Keratinocyte (primary cell): ENCODE measurements at regions not wholly inside any gene's neighbourhood (a gene's known extent, or its start where the extent isn't known, plus 50 kb on each side); places are given as distances from the start of the nearest gene placed in this dataset.

Experiments
- DNase-seq: peaks from one replicate; pipeline ENCODE4 v3.0.0-alpha.2; 2011; ENCODE audit warnings: low read depth, missing footprints, low spot score
- FAIRE-seq: peaks from 2 replicates; lab custom pipeline; 2011; peaks lifted over from hg19 to GRCh38; lab: Jason Lieb, UNC
- H2AFZ ChIP-seq: 2 replicates; pipeline ENCODE4 v1.6.0; 2012; ENCODE audit warnings: low read length, control low read depth, inconsistent platforms; ENCODE audit not compliant: control insufficient read depth
- H3K27ac ChIP-seq: 2 replicates; pipeline ENCODE4 v1.5.1; 2011; ENCODE audit warnings: low read length; ENCODE audit not compliant: control insufficient read depth, insufficient read depth
- H3K27me3 ChIP-seq: 3 replicates; pipeline ENCODE4 v1.6.0; 2011; ENCODE audit warnings: low read length; ENCODE audit not compliant: control insufficient read depth, insufficient read depth; ENCODE audit errors: extremely low read depth
- H3K36me3 ChIP-seq, 2 experiments: 2 replicates in 1 of 2; 3 replicates in 1 of 2; pipeline ENCODE4 v1.5.1; 2011; ENCODE audit warnings: low read length in 2 of 2, mild to moderate bottlenecking in 1 of 2; ENCODE audit not compliant: control insufficient read depth in 2 of 2, insufficient read depth in 2 of 2; ENCODE audit errors: extremely low read depth in 1 of 2
- H3K4me1 ChIP-seq: 3 replicates; pipeline ENCODE4 v1.5.1; 2011; ENCODE audit warnings: low read length; ENCODE audit not compliant: control insufficient read depth, insufficient read depth; ENCODE audit errors: extremely low read depth
- H3K4me2 ChIP-seq: 3 replicates; pipeline ENCODE4 v1.6.0; 2011; ENCODE audit warnings: low read depth, low read length; ENCODE audit not compliant: control insufficient read depth, insufficient read depth; ENCODE audit errors: extremely low read depth
- H3K4me3 ChIP-seq, 3 experiments: fragments of 200-600 bp in 1 of 3; sonication (generic) in 1 of 3; 2 replicates in 2 of 3; 3 replicates in 1 of 3; pipeline ENCODE4 v1.5.1; 2011 to 2016; ENCODE audit warnings: low read length in 3 of 3, mild to moderate bottlenecking in 3 of 3, control low read depth in 2 of 3, inconsistent platforms in 1 of 3, low read depth in 1 of 3, mixed read lengths in 1 of 3, mixed run types in 1 of 3, moderate library complexity in 1 of 3; ENCODE audit not compliant: control insufficient read depth in 2 of 3, insufficient read depth in 2 of 3; ENCODE audit errors: extremely low read depth in 1 of 3
- H3K79me2 ChIP-seq: 2 replicates; pipeline ENCODE4 v1.6.0; 2012; ENCODE audit warnings: low read length; ENCODE audit not compliant: control insufficient read depth, insufficient read depth
- H3K9ac ChIP-seq: 3 replicates; pipeline ENCODE4 v1.6.0; 2011; ENCODE audit warnings: low read length; ENCODE audit not compliant: control insufficient read depth, insufficient read depth; ENCODE audit errors: extremely low read depth
- H3K9me1 ChIP-seq: 3 replicates; pipeline ENCODE4 v1.6.0; 2011; ENCODE audit warnings: low read length; ENCODE audit not compliant: control insufficient read depth, insufficient read depth; ENCODE audit errors: extremely low read depth
- H3K9me3 ChIP-seq: 2 replicates; pipeline ENCODE4 v1.5.1; 2012; ENCODE audit warnings: low read depth, low read length; ENCODE audit not compliant: control insufficient read depth
- H4K20me1 ChIP-seq: 3 replicates; pipeline ENCODE4 v1.6.0; 2011; ENCODE audit warnings: low read length; ENCODE audit not compliant: control insufficient read depth, insufficient read depth; ENCODE audit errors: extremely low read depth
- CTCF ChIP-seq, 3 experiments: IDR thresholded peaks in 1 of 3; conservative IDR thresholded peaks in 1 of 3; optimal IDR thresholded peaks in 1 of 3; 2 replicates in 2 of 3; 3 replicates in 1 of 3; pipeline versions ENCODE3 to v1.5.1; 2011; ENCODE audit warnings: low read length in 3 of 3, mild to moderate bottlenecking in 3 of 3, moderate library complexity in 2 of 3, control low read depth in 1 of 3, inconsistent platforms in 1 of 3; ENCODE audit not compliant: insufficient read depth in 2 of 3; ENCODE audit errors: extremely low read depth in 1 of 3
- EZH2 ChIP-seq: IDR thresholded peaks from one replicate; pipeline ENCODE4 v1.6.1; 2012; ENCODE audit warnings: inconsistent platforms, mild to moderate bottlenecking, low read length, moderate library complexity
- dilution Hi-C: fragments of 300-500 bp; cut with MboI; formaldehyde crosslinking; loops from one replicate; pipeline ENCODE4 v1.7.0; 2020; ENCODE audit warnings: low sequenced_read_pairs; ENCODE audit not compliant: extremely low pct_ligation_motif_present

GRCh38 chr6:139638179-139638941, 263.9 kb upstream of the CITED2 start:
- no peaks in the 10 kb centered on the region for H3K27me3 ChIP-seq
- DNase-seq: no peak
- no peaks in the 10 kb centered on the region for H3K36me3 ChIP-seq
- no peaks in the 10 kb centered on the region for H3K9me3 ChIP-seq
- no peaks in the 10 kb centered on the region for H3K79me2 ChIP-seq
- H3K4me3 ChIP-seq: no peak overlapping the region
- no peak overlapping the region for H3K9ac ChIP-seq
- H3K4me2 ChIP-seq: no peak overlapping the region
- dilution Hi-C loops: no loop called here
- H3K9me1 ChIP-seq: no peaks in the 10 kb centered on the region
- H3K4me1 ChIP-seq: peaks cover 12% of the 10 kb centered on the region
- no peak overlapping the region for H2AFZ ChIP-seq
- no peak for TF ChIP-seq EZH2
- no peak for TF ChIP-seq CTCF (optimal IDR thresholded peaks at IDR 0.05 in 1 of 3, IDR thresholded peaks at IDR 0.05 in 1 of 3, conservative IDR thresholded peaks at IDR 0.05 in 1 of 3; ENCODE audit: extremely low read depth in 1 of 3, insufficient read depth in 2 of 3, low read length in 3 of 3)
- no peak overlapping the region for H3K27ac ChIP-seq
- FAIRE-seq: no peak
- H4K20me1 ChIP-seq: no peaks in the 10 kb centered on the region

DNA sequence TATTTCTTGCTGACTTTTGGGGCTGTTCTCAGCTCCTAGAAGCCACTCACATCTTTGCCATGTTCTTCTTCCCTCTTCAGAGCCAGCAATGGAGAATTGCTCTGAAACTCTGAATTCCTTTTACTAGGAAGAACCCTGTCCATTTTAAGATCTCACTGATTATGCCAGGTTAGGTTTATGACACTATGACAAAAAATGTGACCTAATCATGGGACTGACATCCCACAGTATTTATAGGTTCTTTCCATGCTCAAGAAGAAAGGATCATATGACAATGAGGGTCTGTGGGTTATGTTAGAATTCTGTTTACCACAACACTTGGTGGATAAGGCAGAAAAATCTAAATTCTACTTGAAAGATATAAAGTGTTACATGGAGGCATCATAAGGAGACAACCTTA, 263.3 kb upstream of the CITED2 start:
- no peak for DNase-seq
- H3K79me2 ChIP-seq: no peaks in the 10 kb centered on the region
- H3K4me1 ChIP-seq: peaks cover 12% of the 10 kb centered on the region
- H3K9me1 ChIP-seq: no peaks in the 10 kb centered on the region
- no peak overlapping the region for H3K4me2 ChIP-seq
- H3K27me3 ChIP-seq: no peaks in the 10 kb centered on the region
- no peaks in the 10 kb centered on the region for H3K9me3 ChIP-seq
- no peak for FAIRE-seq
- H3K9ac ChIP-seq: no peak overlapping the region
- dilution Hi-C loops: no loop called here
- H2AFZ ChIP-seq: no peak overlapping the region
- no peak overlapping the region for H3K4me3 ChIP-seq
- H3K27ac ChIP-seq: no peak overlapping the region
- no peak for TF ChIP-seq EZH2
- no peaks in the 10 kb centered on the region for H4K20me1 ChIP-seq
- no peaks in the 10 kb centered on the region for H3K36me3 ChIP-seq

DNA sequence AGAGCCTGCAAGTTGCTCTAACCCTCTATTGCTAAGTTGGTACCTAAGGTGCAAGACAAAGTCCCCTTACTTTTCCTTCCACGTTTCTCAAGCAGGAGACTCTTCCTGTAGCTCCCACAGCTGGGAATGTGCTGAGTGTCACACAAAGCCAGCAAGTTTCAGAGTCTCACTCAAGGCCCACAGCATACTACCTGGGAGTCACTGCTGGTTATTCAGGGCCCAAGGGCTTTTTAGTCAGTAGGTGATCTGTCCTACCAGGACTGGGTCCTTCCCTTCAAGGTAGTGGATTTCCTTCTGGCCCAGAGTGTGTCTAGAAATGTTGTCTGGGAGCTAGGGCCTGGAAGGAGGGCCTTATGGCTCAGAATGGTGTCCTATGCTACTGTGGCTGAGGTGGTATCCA, 261.9 kb upstream of the CITED2 start:
- no peak overlapping the region for H3K4me3 ChIP-seq
- H3K9me3 ChIP-seq: no peaks in the 10 kb centered on the region
- H3K27me3 ChIP-seq: no peaks in the 10 kb centered on the region
- dilution Hi-C loops: no loop called here
- no peak overlapping the region for H3K27ac ChIP-seq
- H3K79me2 ChIP-seq: no peaks in the 10 kb centered on the region
- no peak overlapping the region for H3K9ac ChIP-seq
- H3K9me1 ChIP-seq: no peaks in the 10 kb centered on the region
- no peaks in the 10 kb centered on the region for H3K36me3 ChIP-seq
- no peaks in the 10 kb centered on the region for H4K20me1 ChIP-seq
- H3K4me1 ChIP-seq: peaks cover 12% of the 10 kb centered on the region
- FAIRE-seq (no peak), DNase-seq (no peak)
- no peak overlapping the region for H2AFZ ChIP-seq
- no peak overlapping the region for H3K4me2 ChIP-seq
- TF ChIP-seq CTCF (optimal IDR thresholded peaks at IDR 0.05 in 1 of 3, IDR thresholded peaks at IDR 0.05 in 1 of 3, conservative IDR thresholded peaks at IDR 0.05 in 1 of 3; ENCODE audit: extremely low read depth in 1 of 3, insufficient read depth in 2 of 3, low read length in 3 of 3) (no peak), EZH2 (no peak)
